ENCODE measurements at regions not wholly inside any gene's neighbourhood (a gene's known extent, or its start where the extent isn't known, plus 50 kb on each side); places are given as distances from the start of the nearest gene placed in this dataset.

- H3K9ac ChIP-seq (ENCODE audit: low read length), result no peak overlapping the region
- H3K27ac ChIP-seq (ENCODE audit: low read length), result no peak overlapping the region
- no peak for TF ChIP-seq SMC3 (conservative IDR thresholded peaks at IDR 0.05; ENCODE audit: poor library complexity)
- TF ChIP-seq TAF1 (IDR thresholded peaks at IDR 0.05; ENCODE audit: low read depth), result no peak
- no peak for TF ChIP-seq CTCF (IDR thresholded peaks at IDR 0.05; ENCODE audit: poor library complexity, severe bottlenecking)
- no peak for TF ChIP-seq REST (IDR thresholded peaks at IDR 0.05; ENCODE audit: borderline replicate concordance)
- TF ChIP-seq EZH2 (IDR thresholded peaks at IDR 0.05; ENCODE audit: borderline replicate concordance, insufficient read depth, low read length, poor library complexity, severe bottlenecking), result no peak
- TF ChIP-seq MXI1 (conservative IDR thresholded peaks at IDR 0.05; ENCODE audit: poor library complexity, severe bottlenecking), result no peak
- TF ChIP-seq EP300 (conservative IDR thresholded peaks at IDR 0.05; ENCODE audit: poor library complexity, severe bottlenecking), result no peak
- TF ChIP-seq POLR2AphosphoS5 (IDR thresholded peaks at IDR 0.05), result no peak
- no peak for TF ChIP-seq RAD21 (conservative IDR thresholded peaks at IDR 0.05)
- no peak overlapping the region for H2AFZ ChIP-seq (ENCODE audit: low read depth, low read length)
- H3K4me2 ChIP-seq (ENCODE audit: low read length), result no peak overlapping the region
- no peaks in the 10 kb centered on the region for H3K79me2 ChIP-seq (replicated peaks; ENCODE audit: insufficient read depth, low read length)
- H3K36me3 ChIP-seq (ENCODE audit: insufficient read depth, low read length), result no peaks in the 10 kb centered on the region
- H3K9me2 ChIP-seq (ENCODE audit: insufficient read depth, low read length), result no peaks in the 10 kb centered on the region
- H3F3A ChIP-seq (ENCODE audit: insufficient read depth, low read length, poor library complexity, severe bottlenecking), result no peaks in the 10 kb centered on the region
- no peaks in the 10 kb centered on the region for H3K9me3 ChIP-seq (ENCODE audit: low read length)
- no peak overlapping the region for H3K4me3 ChIP-seq (ENCODE audit: low read length)
- no peaks in the 10 kb centered on the region for H4K20me1 ChIP-seq (ENCODE audit: insufficient read depth)
- no peaks in the 10 kb centered on the region for H3K27me3 ChIP-seq (ENCODE audit: insufficient read depth, low read depth, low read length)
These were observed 52.7 kb upstream of the VAV3 start for GRCh38 chr1:108017698-108018097.

GRCh38 chr1:108016451-108016920, 51.5 kb upstream of the VAV3 start:
- H3K36me3 ChIP-seq (ENCODE audit: insufficient read depth, low read length), result no peaks in the 10 kb centered on the region
- H3K27ac ChIP-seq (ENCODE audit: low read length), result no peak overlapping the region
- H3K9me3 ChIP-seq (ENCODE audit: low read length), result no peaks in the 10 kb centered on the region
- no peaks in the 10 kb centered on the region for H3K9me2 ChIP-seq (ENCODE audit: insufficient read depth, low read length)
- H3K9ac ChIP-seq (ENCODE audit: low read length), result no peak overlapping the region
- no peaks in the 10 kb centered on the region for H4K20me1 ChIP-seq (ENCODE audit: insufficient read depth)
- H3K4me3 ChIP-seq (ENCODE audit: low read length), result no peak overlapping the region
- no peak overlapping the region for H3K4me2 ChIP-seq (ENCODE audit: low read length)
- H3K27me3 ChIP-seq (ENCODE audit: insufficient read depth, low read depth, low read length), result no peaks in the 10 kb centered on the region
- H2AFZ ChIP-seq (ENCODE audit: low read depth, low read length), result no peak overlapping the region
- H3F3A ChIP-seq (ENCODE audit: insufficient read depth, low read length, poor library complexity, severe bottlenecking), result no peaks in the 10 kb centered on the region
- H3K79me2 ChIP-seq (replicated peaks; ENCODE audit: insufficient read depth, low read length), result no peaks in the 10 kb centered on the region
- no peak for TF ChIP-seq RAD21 (conservative IDR thresholded peaks at IDR 0.05)
- TF ChIP-seq REST (IDR thresholded peaks at IDR 0.05; ENCODE audit: borderline replicate concordance), result no peak
- no peak for TF ChIP-seq EZH2 (IDR thresholded peaks at IDR 0.05; ENCODE audit: borderline replicate concordance, insufficient read depth, low read length, poor library complexity, severe bottlenecking)
- no peak for TF ChIP-seq CTCF (IDR thresholded peaks at IDR 0.05; ENCODE audit: poor library complexity, severe bottlenecking)
- TF ChIP-seq MXI1 (conservative IDR thresholded peaks at IDR 0.05; ENCODE audit: poor library complexity, severe bottlenecking), result no peak
- TF ChIP-seq EP300 (conservative IDR thresholded peaks at IDR 0.05; ENCODE audit: poor library complexity, severe bottlenecking), result no peak
- TF ChIP-seq POLR2AphosphoS5 (IDR thresholded peaks at IDR 0.05), result no peak
- no peak for TF ChIP-seq TAF1 (IDR thresholded peaks at IDR 0.05; ENCODE audit: low read depth)
- no peak for TF ChIP-seq SMC3 (conservative IDR thresholded peaks at IDR 0.05; ENCODE audit: poor library complexity)
